ENCODE measurements at regions not wholly inside any gene's neighbourhood (a gene's known extent, or its start where the extent isn't known, plus 50 kb on each side); places are given as distances from the start of the nearest gene placed in this dataset.
"Not testable (repeated sequence)": the region's sequence is repeated elsewhere in the genome, so short reads cannot be mapped to it uniquely, and the experiment has no call there.

GRCh38 chr21:27545754-27546349, 579.0 kb upstream of the ADAMTS5 start:
- no peak overlapping the region for H3K27ac Mint-ChIP-seq
- CTCF ChIA-PET = no interaction called here
- H3K4me1 Mint-ChIP-seq = no peaks in the 10 kb centered on the region
- no peaks in the 10 kb centered on the region for H3K27me3 Mint-ChIP-seq
- H3K9me3 Mint-ChIP-seq (ENCODE audit: low read depth) = peaks cover 4% of the 10 kb centered on the region
- H3K4me3 Mint-ChIP-seq = no peak overlapping the region
- no peak for ATAC-seq
- no peak for DNase-seq
- H3K36me3 Mint-ChIP-seq = no peaks in the 10 kb centered on the region

GRCh38 chr21:27542126-27542525, 575.2 kb upstream of the ADAMTS5 start:
- H3K9me3 Mint-ChIP-seq (ENCODE audit: low read depth); CTCF ChIA-PET; H3K27me3 Mint-ChIP-seq: not testable (repeated sequence)

GRCh38 chr21:27536319-27536718, 569.4 kb upstream of the ADAMTS5 start:
- Mint-ChIP-seq H3K27ac (no peak overlapping the region), H3K4me3 (no peak overlapping the region), H3K36me3 (no peaks in the 10 kb centered on the region), H3K27me3 (no peaks in the 10 kb centered on the region), H3K4me1 (no peaks in the 10 kb centered on the region), H3K9me3 (ENCODE audit: low read depth) (peaks cover 6% of the 10 kb centered on the region)
- no peak for ATAC-seq
- no peak for DNase-seq
- CTCF ChIA-PET = no interaction called here

More at GRCh38 chr21:27542126-27542525, 575.2 kb upstream of the ADAMTS5 start:
- ATAC-seq, DNase-seq, H3K4me1 Mint-ChIP-seq, H3K4me3 Mint-ChIP-seq, H3K27ac Mint-ChIP-seq, H3K36me3 Mint-ChIP-seq: not testable (repeated sequence)

DNA sequence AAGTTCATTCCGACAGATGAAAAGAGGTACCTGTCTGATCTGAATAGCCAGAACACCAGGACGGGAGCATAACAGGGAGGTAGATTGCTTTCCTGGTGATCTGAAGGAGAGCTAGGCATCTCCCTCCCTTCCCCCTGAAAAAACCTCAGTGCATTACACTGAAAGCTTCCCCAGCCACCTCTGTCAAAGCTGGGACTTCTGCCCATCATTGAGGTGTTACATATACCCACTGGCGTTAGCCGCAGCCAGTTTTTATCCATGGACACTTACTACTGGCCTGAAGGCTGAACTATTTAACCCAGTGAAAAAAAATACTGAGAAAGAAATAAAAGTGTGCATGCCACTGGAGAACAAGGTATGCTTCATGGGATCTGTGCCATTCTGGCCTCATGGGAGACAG, 568.3 kb upstream of the ADAMTS5 start:
- no peaks in the 10 kb centered on the region for H3K27me3 Mint-ChIP-seq
- H3K9me3 Mint-ChIP-seq (ENCODE audit: low read depth) = peaks cover 4% of the 10 kb centered on the region
- no peak overlapping the region for H3K27ac Mint-ChIP-seq
- no peak for DNase-seq
- H3K4me1 Mint-ChIP-seq = no peaks in the 10 kb centered on the region
- CTCF ChIA-PET = no interaction called here
- H3K36me3 Mint-ChIP-seq = no peaks in the 10 kb centered on the region
- no peak for ATAC-seq
- H3K4me3 Mint-ChIP-seq = no peak overlapping the region

GRCh38 chr21:27534206-27534605, 567.3 kb upstream of the ADAMTS5 start:
- H3K4me3 Mint-ChIP-seq = no peak overlapping the region
- ATAC-seq (no peak), DNase-seq (no peak)
- peaks cover 4% of the 10 kb centered on the region for H3K9me3 Mint-ChIP-seq (ENCODE audit: low read depth)
- H3K27ac Mint-ChIP-seq = no peak overlapping the region
- CTCF ChIA-PET = no interaction called here
- no peaks in the 10 kb centered on the region for H3K4me1 Mint-ChIP-seq
- no peaks in the 10 kb centered on the region for H3K36me3 Mint-ChIP-seq
- no peaks in the 10 kb centered on the region for H3K27me3 Mint-ChIP-seq

- Mint-ChIP-seq H3K9me3 (ENCODE audit: low read depth) (peaks cover 4% of the 10 kb centered on the region), H3K36me3 (no peaks in the 10 kb centered on the region), H3K4me3 (no peak overlapping the region), H3K27ac (no peak overlapping the region), H3K4me1 (no peaks in the 10 kb centered on the region), H3K27me3 (no peaks in the 10 kb centered on the region)
- CTCF ChIA-PET = no interaction called here
- ATAC-seq = no peak
- no peak for DNase-seq
Measured at GRCh38 chr21:27532076-27532475, 565.2 kb upstream of the ADAMTS5 start.

DNA sequence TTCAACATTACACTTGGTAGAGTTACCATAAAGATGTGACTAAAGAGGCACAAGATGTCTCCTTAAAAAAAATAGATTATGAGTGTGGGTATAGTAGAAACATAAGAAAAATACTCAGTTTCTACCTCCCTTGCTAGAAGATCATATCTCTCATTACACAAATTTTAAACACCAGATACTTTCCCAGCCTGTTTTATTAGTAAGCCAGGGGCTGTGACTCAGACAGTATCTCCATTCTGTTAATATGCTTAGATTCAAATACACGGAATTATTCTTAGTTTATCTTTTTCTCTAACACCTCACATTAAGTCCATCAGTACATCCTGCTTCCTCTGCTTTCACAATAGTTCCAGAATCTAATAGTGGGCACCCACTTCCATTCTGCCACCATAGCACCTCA, 561.8 kb upstream of the ADAMTS5 start:
- ATAC-seq (no peak), DNase-seq (no peak)
- Mint-ChIP-seq H3K27ac (no peak overlapping the region), H3K27me3 (no peaks in the 10 kb centered on the region), H3K4me3 (no peak overlapping the region), H3K4me1 (no peaks in the 10 kb centered on the region), H3K36me3 (no peaks in the 10 kb centered on the region), H3K9me3 (ENCODE audit: low read depth) (peaks cover 5% of the 10 kb centered on the region)
- CTCF ChIA-PET = no interaction called here

DNA sequence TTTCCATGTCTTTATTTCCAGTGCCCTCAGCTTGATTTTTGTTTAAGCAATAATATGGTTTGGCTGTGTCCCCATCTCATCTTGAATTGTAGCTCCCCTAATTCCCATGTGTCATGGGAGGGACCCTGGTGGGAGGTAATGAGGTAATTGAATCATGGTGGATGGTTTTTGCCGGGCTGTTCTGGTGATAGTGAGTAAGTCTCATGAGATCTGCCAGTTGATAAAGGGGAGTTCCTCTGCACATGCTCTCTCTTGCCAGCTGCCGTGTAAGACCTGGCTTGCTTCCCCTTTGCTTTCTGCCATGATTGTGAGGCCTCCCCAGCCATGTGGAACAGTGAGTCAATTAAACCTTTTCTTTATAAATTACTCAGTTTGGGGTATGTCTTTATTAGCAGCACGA, 559.6 kb upstream of the ADAMTS5 start:
- CTCF ChIA-PET = no interaction called here
- H3K9me3 Mint-ChIP-seq (ENCODE audit: low read depth) = peaks cover 5% of the 10 kb centered on the region
- no peaks in the 10 kb centered on the region for H3K36me3 Mint-ChIP-seq
- H3K4me3 Mint-ChIP-seq = no peak overlapping the region
- H3K4me1 Mint-ChIP-seq = no peaks in the 10 kb centered on the region
- no peak overlapping the region for H3K27ac Mint-ChIP-seq
- ATAC-seq = no peak
- H3K27me3 Mint-ChIP-seq = no peaks in the 10 kb centered on the region
- no peak for DNase-seq

GRCh38 chr21:27525780-27526179, 558.9 kb upstream of the ADAMTS5 start:
- no peak for ATAC-seq
- CTCF ChIA-PET = no interaction called here
- H3K9me3 Mint-ChIP-seq (ENCODE audit: low read depth) = peaks cover 5% of the 10 kb centered on the region
- no peaks in the 10 kb centered on the region for H3K36me3 Mint-ChIP-seq
- H3K27ac Mint-ChIP-seq = no peak overlapping the region
- H3K4me1 Mint-ChIP-seq = no peaks in the 10 kb centered on the region
- H3K4me3 Mint-ChIP-seq = no peak overlapping the region
- no peaks in the 10 kb centered on the region for H3K27me3 Mint-ChIP-seq
- no peak for DNase-seq

DNA sequence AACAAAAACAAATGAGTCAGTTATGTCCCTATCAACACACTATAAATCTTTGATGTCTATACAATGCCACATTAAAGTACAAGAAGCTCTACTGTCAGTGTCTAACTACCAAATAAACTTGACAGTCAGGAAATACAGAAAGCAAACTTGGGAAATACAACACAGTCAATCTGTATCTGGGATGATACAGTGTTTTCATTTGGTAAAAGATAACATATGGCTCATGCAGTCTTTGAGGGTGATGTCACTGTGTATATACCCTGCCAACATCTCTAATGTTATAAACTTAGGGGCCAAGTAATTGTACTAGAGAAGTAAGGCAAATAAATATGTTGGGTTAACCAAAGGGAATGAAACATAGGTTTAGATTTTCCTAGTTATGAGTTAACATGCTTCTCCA, 552.5 kb upstream of the ADAMTS5 start:
- H3K36me3 Mint-ChIP-seq = no peaks in the 10 kb centered on the region
- H3K9me3 Mint-ChIP-seq (ENCODE audit: low read depth) = peaks cover 18% of the 10 kb centered on the region
- H3K27me3 Mint-ChIP-seq = no peaks in the 10 kb centered on the region
- no peaks in the 10 kb centered on the region for H3K4me1 Mint-ChIP-seq
- CTCF ChIA-PET = no interaction called here
- no peak overlapping the region for H3K27ac Mint-ChIP-seq
- ATAC-seq (no peak), DNase-seq (no peak)
- no peak overlapping the region for H3K4me3 Mint-ChIP-seq

GRCh38 chr21:27517177-27517576, 550.3 kb upstream of the ADAMTS5 start:
- ATAC-seq, H3K27ac Mint-ChIP-seq, H3K4me1 Mint-ChIP-seq, H3K36me3 Mint-ChIP-seq, DNase-seq, CTCF ChIA-PET, H3K27me3 Mint-ChIP-seq, H3K4me3 Mint-ChIP-seq: not testable (repeated sequence)
- H3K9me3 Mint-ChIP-seq (ENCODE audit: low read depth) = peaks cover 18% of the 10 kb centered on the region

DNA sequence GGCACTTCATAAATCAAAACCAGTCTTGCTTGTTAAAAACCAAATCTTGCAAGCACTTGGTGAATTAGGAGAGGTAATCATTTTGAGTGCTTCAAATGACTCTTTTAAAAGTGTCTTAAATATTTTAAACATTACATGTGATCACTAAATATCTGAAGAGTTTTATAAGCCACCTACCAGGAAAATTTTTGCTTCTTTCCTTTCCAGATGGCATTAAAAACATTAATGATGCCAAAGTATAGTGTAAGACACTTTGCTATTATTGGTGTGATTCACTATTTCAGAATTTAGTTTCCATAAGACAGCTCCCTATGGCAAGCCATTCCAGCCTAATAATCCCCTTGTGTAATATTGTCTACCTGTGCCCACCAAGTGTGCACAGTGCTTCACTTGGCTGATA, 548.8 kb upstream of the ADAMTS5 start:
- CTCF ChIA-PET = no interaction called here
- no peak for DNase-seq
- H3K27ac Mint-ChIP-seq = no peak overlapping the region

GRCh38 chr21:27513825-27514224, 546.9 kb upstream of the ADAMTS5 start:
- Mint-ChIP-seq H3K9me3 (ENCODE audit: low read depth) (peaks cover 18% of the 10 kb centered on the region), H3K36me3 (no peaks in the 10 kb centered on the region), H3K4me3 (no peak overlapping the region), H3K27me3 (no peaks in the 10 kb centered on the region), H3K4me1 (no peaks in the 10 kb centered on the region), H3K27ac (no peak overlapping the region)
- ATAC-seq (no peak), DNase-seq (no peak)
- CTCF ChIA-PET = no interaction called here

More for the DNA sequence above, 548.8 kb upstream of the ADAMTS5 start:
- H3K36me3 Mint-ChIP-seq = no peaks in the 10 kb centered on the region
- no peak overlapping the region for H3K4me3 Mint-ChIP-seq
- H3K27me3 Mint-ChIP-seq = no peaks in the 10 kb centered on the region
- no peak for ATAC-seq
- no peaks in the 10 kb centered on the region for H3K4me1 Mint-ChIP-seq
- H3K9me3 Mint-ChIP-seq (ENCODE audit: low read depth) = peaks cover 21% of the 10 kb centered on the region

DNA sequence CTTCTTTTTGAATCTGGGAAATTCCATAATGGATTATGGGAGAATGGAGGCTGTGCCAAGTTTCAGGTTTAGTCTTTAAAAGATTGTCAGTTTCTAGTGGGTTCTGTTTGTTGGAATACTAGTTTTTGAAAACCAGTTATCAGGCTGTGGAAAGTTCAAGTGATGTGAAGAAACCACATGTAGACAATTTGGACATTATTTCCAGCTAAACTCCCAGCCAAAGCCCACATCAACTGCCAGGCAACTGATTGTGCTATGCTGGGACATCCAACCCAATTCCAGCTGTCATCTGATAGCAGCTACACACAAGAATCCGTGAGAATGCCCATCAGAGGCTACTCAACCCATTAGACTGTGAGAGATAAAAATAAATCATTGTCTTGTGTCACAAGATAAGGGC, 546.1 kb upstream of the ADAMTS5 start:
- no peaks in the 10 kb centered on the region for H3K36me3 Mint-ChIP-seq
- no peaks in the 10 kb centered on the region for H3K4me1 Mint-ChIP-seq
- no peak overlapping the region for H3K4me3 Mint-ChIP-seq

DNA sequence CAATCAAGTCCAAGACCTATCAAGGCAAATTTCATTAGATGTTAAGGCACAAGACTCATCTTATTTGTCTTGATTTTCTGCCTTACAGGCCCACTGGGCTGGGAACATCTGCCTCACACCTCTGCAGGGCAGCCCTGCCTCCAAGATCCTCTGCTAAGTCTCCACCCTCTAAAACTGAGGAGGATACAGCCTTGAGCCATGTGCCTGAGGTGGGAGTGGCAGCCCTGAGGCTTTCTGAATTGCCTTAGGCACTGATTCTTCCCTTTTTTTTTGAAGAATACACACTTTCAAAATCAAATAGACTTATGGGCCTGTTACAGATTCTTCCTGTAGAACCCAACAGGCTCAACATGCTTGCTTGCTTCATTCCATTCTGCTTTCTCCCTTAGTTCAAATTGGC, 544.3 kb upstream of the ADAMTS5 start:
- no peak overlapping the region for H3K27ac Mint-ChIP-seq
- CTCF ChIA-PET = no interaction called here
- H3K9me3 Mint-ChIP-seq (ENCODE audit: low read depth) = peaks cover 8% of the 10 kb centered on the region

More for the DNA sequence above, 546.1 kb upstream of the ADAMTS5 start:
- peaks cover 16% of the 10 kb centered on the region for H3K9me3 Mint-ChIP-seq (ENCODE audit: low read depth)
- DNase-seq (no peak), ATAC-seq (no peak)
- H3K27ac Mint-ChIP-seq = no peak overlapping the region
- no peaks in the 10 kb centered on the region for H3K27me3 Mint-ChIP-seq
- CTCF ChIA-PET = no interaction called here

More for the DNA sequence above, 544.3 kb upstream of the ADAMTS5 start:
- ATAC-seq (no peak), DNase-seq (no peak)
- no peaks in the 10 kb centered on the region for H3K27me3 Mint-ChIP-seq
- no peak overlapping the region for H3K4me3 Mint-ChIP-seq
- no peaks in the 10 kb centered on the region for H3K36me3 Mint-ChIP-seq
- no peaks in the 10 kb centered on the region for H3K4me1 Mint-ChIP-seq

Measured in activated CD8-positive, alpha-beta memory T cell treated with anti-CD3 and anti-CD28 coated beads, Interleukin-2, amount 10 ng/mL, durations not matched to agents 7 days and 5 days (primary cell).